ENCODE measurements at regions not wholly inside any gene's neighbourhood (a gene's known extent, or its start where the extent isn't known, plus 50 kb on each side); places are given as distances from the start of the nearest gene placed in this dataset.
A peak's percentile ranks its signal among the peaks of the same experiment; 100 is the strongest.

- Mint-ChIP-seq H3K4me3 (no peak overlapping the region), H3K27ac (no peak overlapping the region), H3K36me3 (no peaks in the 10 kb centered on the region), H3K27me3 (ENCODE audit: low read depth in 3 of 3) (peaks cover 0 to 14% (median 2%) of the 10 kb centered on the region in 3 donors), H3K4me1 (no peaks in the 10 kb centered on the region), H3K9me3 (no peaks in the 10 kb centered on the region)
- DNase-seq, result no peak
These were observed 124.7 kb downstream of the MATN1 start for GRCh38 chr1:30598571-30599114.

GRCh38 chr1:30597711-30598110 lies 125.7 kb downstream of the MATN1 start:
- H3K27ac Mint-ChIP-seq, result no peak overlapping the region
- no peaks in the 10 kb centered on the region for H3K36me3 Mint-ChIP-seq
- no peak overlapping the region for H3K4me3 Mint-ChIP-seq
- H3K9me3 Mint-ChIP-seq, result peaks cover 0 to 2% (median 0%) of the 10 kb centered on the region in 6 donors
- no peaks in the 10 kb centered on the region for H3K4me1 Mint-ChIP-seq
- peaks cover 2 to 24% (median 3%) of the 10 kb centered on the region in 3 donors for H3K27me3 Mint-ChIP-seq (ENCODE audit: low read depth in 3 of 3)
- no peak for DNase-seq

GRCh38 chr1:30596891-30597290 lies 126.5 kb downstream of the MATN1 start:
- Mint-ChIP-seq H3K4me3 (no peak overlapping the region), H3K27ac (no peak overlapping the region)

GRCh38 chr1:30596470-30596869 lies 126.9 kb downstream of the MATN1 start:
- no peak overlapping the region for H3K27ac Mint-ChIP-seq
- no peak for DNase-seq
- H3K9me3 Mint-ChIP-seq, result peaks cover 0 to 10% (median 0%) of the 10 kb centered on the region in 6 donors
- no peaks in the 10 kb centered on the region for H3K36me3 Mint-ChIP-seq
- H3K4me3 Mint-ChIP-seq, result no peak overlapping the region
- no peaks in the 10 kb centered on the region for H3K4me1 Mint-ChIP-seq
- H3K27me3 Mint-ChIP-seq (ENCODE audit: low read depth in 3 of 3), result peaks cover 1 to 28% (median 3%) of the 10 kb centered on the region in 3 donors

More at GRCh38 chr1:30596891-30597290, 126.5 kb downstream of the MATN1 start:
- Mint-ChIP-seq H3K4me1 (no peaks in the 10 kb centered on the region), H3K9me3 (peaks cover 0 to 10% (median 0%) of the 10 kb centered on the region in 6 donors), H3K27me3 (ENCODE audit: low read depth in 3 of 3) (peaks cover 1 to 28% (median 3%) of the 10 kb centered on the region in 3 donors), H3K36me3 (no peaks in the 10 kb centered on the region)
- no peak for DNase-seq

GRCh38 chr1:30589083-30589482 lies 134.3 kb downstream of the MATN1 start:
- Mint-ChIP-seq H3K36me3 (no peaks in the 10 kb centered on the region), H3K27me3 (ENCODE audit: low read depth in 3 of 3) (peaks cover 8 to 30% (median 11%) of the 10 kb centered on the region in 3 donors), H3K9me3 (peaks cover 0 to 10% (median 3%) of the 10 kb centered on the region in 6 donors), H3K4me1 (no peaks in the 10 kb centered on the region), H3K27ac (no peak overlapping the region), H3K4me3 (no peak overlapping the region)
- no peak for DNase-seq

- Mint-ChIP-seq H3K27me3 (ENCODE audit: low read depth in 3 of 3) (peaks cover 8 to 28% (median 10%) of the 10 kb centered on the region in 3 donors), H3K4me3 (no peak overlapping the region), H3K36me3 (no peaks in the 10 kb centered on the region), H3K4me1 (no peaks in the 10 kb centered on the region), H3K9me3 (peaks cover 0 to 10% (median 6%) of the 10 kb centered on the region in 6 donors), H3K27ac (no peak overlapping the region)
- DNase-seq, result no peak
These were observed 134.9 kb downstream of the MATN1 start for GRCh38 chr1:30588311-30589073.

- Mint-ChIP-seq H3K27ac (peak overlapping the region in 1 of 6 donors; percentile 37), H3K4me3 (no peak overlapping the region), H3K9me3 (peaks cover 0 to 13% (median 6%) of the 10 kb centered on the region in 6 donors), H3K36me3 (peaks cover 0 to 6% (median 0%) of the 10 kb centered on the region in 3 donors), H3K27me3 (ENCODE audit: low read depth in 3 of 3) (peaks cover 10 to 20% (median 11%) of the 10 kb centered on the region in 3 donors), H3K4me1 (no peaks in the 10 kb centered on the region)
- DNase-seq, result no peak
These were observed 136.7 kb downstream of the MATN1 start for GRCh38 chr1:30586671-30587070.

- no peak for DNase-seq
- Mint-ChIP-seq H3K9me3 (peaks cover 0 to 13% (median 4%) of the 10 kb centered on the region in 6 donors), H3K36me3 (peaks cover 0 to 6% (median 0%) of the 10 kb centered on the region in 3 donors), H3K27ac (no peak overlapping the region), H3K4me1 (no peaks in the 10 kb centered on the region), H3K27me3 (ENCODE audit: low read depth in 3 of 3) (peaks cover 3 to 16% (median 4%) of the 10 kb centered on the region in 3 donors), H3K4me3 (no peak overlapping the region)
These were observed 143.8 kb downstream of the MATN1 start for GRCh38 chr1:30579580-30579979.

GRCh38 chr1:30575066-30575465 lies 148.3 kb downstream of the MATN1 start:
- no peak overlapping the region for H3K4me3 Mint-ChIP-seq
- no peak for DNase-seq
- no peaks in the 10 kb centered on the region for H3K36me3 Mint-ChIP-seq
- no peak overlapping the region for H3K27ac Mint-ChIP-seq
- peaks cover 1 to 5% (median 5%) of the 10 kb centered on the region in 3 donors for H3K27me3 Mint-ChIP-seq (ENCODE audit: low read depth in 3 of 3)
- H3K9me3 Mint-ChIP-seq, result no peaks in the 10 kb centered on the region
- no peaks in the 10 kb centered on the region for H3K4me1 Mint-ChIP-seq

GRCh38 chr1:30572192-30572591 lies 151.2 kb downstream of the MATN1 start:
- no peak for DNase-seq
- Mint-ChIP-seq H3K27me3 (ENCODE audit: low read depth in 3 of 3) (peaks cover 1 to 11% (median 5%) of the 10 kb centered on the region in 3 donors), H3K4me1 (no peaks in the 10 kb centered on the region), H3K36me3 (no peaks in the 10 kb centered on the region), H3K27ac (no peak overlapping the region), H3K4me3 (no peak overlapping the region), H3K9me3 (no peaks in the 10 kb centered on the region)

- DNase-seq, result no peak
- no peak overlapping the region for H3K27ac Mint-ChIP-seq
- no peaks in the 10 kb centered on the region for H3K36me3 Mint-ChIP-seq
- H3K9me3 Mint-ChIP-seq, result no peaks in the 10 kb centered on the region
- no peaks in the 10 kb centered on the region for H3K4me1 Mint-ChIP-seq
- H3K27me3 Mint-ChIP-seq (ENCODE audit: low read depth in 3 of 3), result peaks cover 1 to 11% (median 5%) of the 10 kb centered on the region in 3 donors
- H3K4me3 Mint-ChIP-seq, result no peak overlapping the region
These were observed 152.0 kb downstream of the MATN1 start for GRCh38 chr1:30571380-30571779.

- no peaks in the 10 kb centered on the region for H3K4me1 Mint-ChIP-seq
- no peaks in the 10 kb centered on the region for H3K36me3 Mint-ChIP-seq
- no peak overlapping the region for H3K27ac Mint-ChIP-seq
- H3K9me3 Mint-ChIP-seq, result peaks cover 0 to 5% (median 0%) of the 10 kb centered on the region in 6 donors
- H3K27me3 Mint-ChIP-seq (ENCODE audit: low read depth in 3 of 3), result peaks cover 1 to 9% (median 4%) of the 10 kb centered on the region in 3 donors
- H3K4me3 Mint-ChIP-seq, result no peak overlapping the region
- DNase-seq, result no peak
These were observed 154.0 kb downstream of the MATN1 start for GRCh38 chr1:30569384-30569783.

- Mint-ChIP-seq H3K27me3 (ENCODE audit: low read depth in 3 of 3) (peaks cover 0 to 21% (median 5%) of the 10 kb centered on the region in 3 donors), H3K4me3 (no peak overlapping the region), H3K27ac (no peak overlapping the region), H3K36me3 (peaks cover 0 to 3% (median 0%) of the 10 kb centered on the region in 3 donors), H3K4me1 (no peaks in the 10 kb centered on the region), H3K9me3 (peaks cover 7 to 47% (median 18%) of the 10 kb centered on the region in 6 donors)
- no peak for DNase-seq
These were observed 160.8 kb downstream of the MATN1 start for GRCh38 chr1:30562559-30562958.

- Mint-ChIP-seq H3K9me3 (peaks cover 0 to 3% (median under 1%) of the 10 kb centered on the region in 6 donors), H3K27me3 (ENCODE audit: low read depth in 3 of 3) (peaks cover 4 to 8% (median 5%) of the 10 kb centered on the region in 3 donors)
- no peak for DNase-seq
These were observed 171.8 kb downstream of the MATN1 start for GRCh38 chr1:30551603-30552002.

More at GRCh38 chr1:30551603-30552002, 171.8 kb downstream of the MATN1 start:
- H3K4me3 Mint-ChIP-seq, result no peak overlapping the region
- no peaks in the 10 kb centered on the region for H3K36me3 Mint-ChIP-seq
- H3K27ac Mint-ChIP-seq, result no peak overlapping the region
- H3K4me1 Mint-ChIP-seq, result no peaks in the 10 kb centered on the region

Measured in immature natural killer cell (primary cell).